GM19395 (cell line): ENCODE measurements at regions not wholly inside any gene's neighbourhood (a gene's known extent, or its start where the extent isn't known, plus 50 kb on each side); places are given as distances from the start of the nearest gene placed in this dataset.

Source experiments
- ATAC-seq: cut with Tn5 transposase; IDR thresholded peaks from one replicate; pipeline ENCODE4 v1.9.1; 2021; ENCODE audit warnings: mild to moderate bottlenecking, moderate library complexity; ENCODE audit not compliant: unreplicated experiment

DNA sequence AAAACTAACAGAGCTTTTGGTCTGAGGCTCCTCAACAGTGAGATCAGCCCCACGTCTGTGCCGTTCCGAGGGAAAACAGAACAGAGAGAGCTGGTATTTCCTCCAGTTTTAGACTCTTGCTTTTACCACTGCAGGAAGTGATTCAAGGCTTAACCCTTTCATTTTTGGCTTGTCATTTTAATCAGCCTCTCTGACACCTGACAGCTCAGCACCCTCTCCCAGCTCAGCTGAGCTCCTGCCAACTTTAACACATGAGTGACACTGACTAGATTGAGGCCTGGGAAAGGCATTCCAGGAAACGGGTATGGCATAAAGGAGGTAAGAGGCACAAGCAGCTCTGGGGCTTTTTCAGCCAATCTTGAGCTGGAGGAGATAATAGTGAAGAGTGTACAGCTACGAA, 239.4 kb upstream of the SKOR2 start:
- ATAC-seq, result no peak

DNA sequence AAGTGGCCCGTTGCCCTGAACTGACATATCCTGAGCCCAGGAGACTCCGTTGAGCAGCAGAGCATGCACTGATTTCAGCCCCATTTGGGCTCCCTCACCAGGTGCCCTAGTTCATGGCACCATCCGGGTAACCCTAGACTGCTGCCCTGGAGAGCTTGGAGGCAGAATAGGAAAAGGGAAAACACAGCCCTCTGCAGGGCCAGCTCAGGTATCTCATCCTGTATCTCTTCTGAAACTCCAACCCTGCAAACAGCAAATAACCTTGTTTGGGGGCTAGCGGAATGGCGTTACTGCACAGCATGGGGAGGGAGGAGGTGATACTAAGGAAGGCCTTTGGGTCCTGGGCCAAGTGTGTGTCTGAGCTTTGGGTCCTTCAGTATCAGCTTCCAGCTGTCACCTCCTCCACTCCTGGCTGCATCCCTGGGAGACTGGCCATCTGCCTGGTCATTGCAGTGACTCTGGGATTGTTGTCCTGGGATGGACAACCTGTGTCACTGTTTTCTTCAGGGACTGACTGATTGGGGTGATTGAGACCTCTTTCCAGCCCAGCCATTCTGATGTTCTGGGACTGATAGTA, 233.8 kb upstream of the SKOR2 start:
- no peak for ATAC-seq

GRCh38 chr18:47484068-47484467, 232.6 kb upstream of the SKOR2 start:
- ATAC-seq, result no peak

DNA sequence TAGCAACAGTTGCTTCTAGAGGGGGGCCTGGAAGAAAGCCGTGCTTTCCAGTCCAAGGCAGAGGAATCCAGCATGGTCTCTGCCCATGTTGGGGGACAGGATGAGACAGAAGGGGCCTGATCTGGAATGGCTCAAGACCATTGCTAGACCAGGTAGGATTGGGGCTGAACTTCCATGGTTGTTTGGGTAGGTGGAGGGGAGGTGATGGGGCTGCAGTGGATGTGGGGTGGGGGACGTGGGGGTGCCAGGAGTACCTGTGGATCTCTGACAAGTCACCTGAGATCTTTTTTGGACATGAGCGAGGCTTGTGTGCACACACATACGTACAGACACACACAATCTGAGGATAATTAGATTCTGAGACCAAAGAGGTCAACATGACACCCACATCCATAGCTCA, 228.7 kb upstream of the SKOR2 start:
- no peak for ATAC-seq

DNA sequence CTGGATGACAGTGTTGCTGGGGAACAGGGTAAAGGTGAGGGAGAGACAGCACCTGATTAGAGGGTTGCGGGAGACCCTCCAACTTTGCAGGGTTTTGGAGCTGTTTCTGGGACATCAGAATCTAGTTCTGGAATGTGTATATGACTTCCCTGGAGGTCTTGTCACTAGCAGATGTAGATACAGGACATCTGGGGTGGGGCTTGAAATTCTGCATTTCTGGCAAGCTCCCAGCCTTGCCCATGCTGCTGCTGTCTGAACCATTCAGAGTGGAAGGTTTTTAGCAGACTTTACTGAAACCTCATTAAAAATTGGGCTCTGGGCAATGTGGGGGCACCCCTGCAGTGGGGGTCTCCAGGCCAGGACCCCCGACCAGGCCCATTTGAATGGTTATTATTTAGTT, 220.3 kb upstream of the SKOR2 start:
- no peak for ATAC-seq

DNA sequence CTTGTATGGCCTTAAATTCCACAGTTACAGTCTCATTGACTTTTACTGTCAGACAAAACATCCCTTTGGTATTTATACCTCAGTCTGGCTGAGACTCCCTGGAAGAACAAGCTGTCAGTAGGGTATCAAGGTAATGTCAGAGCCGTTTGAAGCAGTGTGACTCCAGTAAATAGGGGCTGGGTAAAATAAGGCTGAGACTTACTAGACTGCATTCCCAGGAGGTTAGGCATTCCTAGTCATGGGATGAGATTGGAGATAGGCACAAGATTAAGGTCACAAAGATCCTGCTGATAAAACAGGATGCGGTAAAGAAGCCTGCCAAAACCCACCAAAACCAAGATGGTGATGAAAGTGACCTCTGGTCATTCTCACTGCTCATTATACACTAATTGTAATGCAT, 219.5 kb upstream of the SKOR2 start:
- ATAC-seq, result no peak

DNA sequence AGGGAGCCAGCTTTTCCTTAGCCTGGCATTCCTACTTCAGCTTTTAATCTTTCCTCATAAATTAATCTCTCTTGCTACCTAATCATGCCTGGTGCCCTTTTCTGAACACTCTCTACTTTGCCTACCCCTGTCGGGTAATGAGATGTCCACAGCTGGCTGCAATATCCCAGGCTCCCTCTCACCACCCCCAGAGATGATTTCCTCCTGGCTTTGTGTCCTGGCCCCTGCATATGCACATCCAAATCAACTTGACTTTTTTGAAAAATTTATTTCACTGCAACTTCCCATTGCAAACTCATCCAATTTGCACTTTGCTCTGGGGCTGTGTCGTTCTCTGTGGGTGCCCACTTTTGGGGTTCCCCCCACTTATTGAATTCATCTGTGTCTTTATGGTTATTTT, 218.1 kb upstream of the SKOR2 start:
- no peak for ATAC-seq

DNA sequence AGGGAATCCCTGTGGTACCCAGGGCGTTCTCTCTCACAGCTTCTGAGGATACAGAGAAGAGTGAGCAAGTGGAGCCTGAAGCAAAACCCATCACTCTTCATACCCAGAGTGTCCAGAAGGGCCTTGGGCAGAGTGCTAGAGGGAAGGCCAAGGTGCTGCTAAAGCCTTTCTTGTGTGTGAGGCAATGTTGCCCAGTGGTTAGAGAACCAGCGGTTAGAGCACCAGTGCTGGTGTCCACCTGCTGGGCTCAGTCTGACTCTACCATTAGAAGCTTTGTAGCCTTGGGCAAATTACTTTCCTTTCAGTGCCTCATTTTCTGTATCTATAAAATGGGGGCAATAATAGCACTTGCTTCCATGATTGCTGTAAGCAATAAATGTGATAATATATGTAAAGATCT, 210.5 kb upstream of the SKOR2 start:
- no peak for ATAC-seq

DNA sequence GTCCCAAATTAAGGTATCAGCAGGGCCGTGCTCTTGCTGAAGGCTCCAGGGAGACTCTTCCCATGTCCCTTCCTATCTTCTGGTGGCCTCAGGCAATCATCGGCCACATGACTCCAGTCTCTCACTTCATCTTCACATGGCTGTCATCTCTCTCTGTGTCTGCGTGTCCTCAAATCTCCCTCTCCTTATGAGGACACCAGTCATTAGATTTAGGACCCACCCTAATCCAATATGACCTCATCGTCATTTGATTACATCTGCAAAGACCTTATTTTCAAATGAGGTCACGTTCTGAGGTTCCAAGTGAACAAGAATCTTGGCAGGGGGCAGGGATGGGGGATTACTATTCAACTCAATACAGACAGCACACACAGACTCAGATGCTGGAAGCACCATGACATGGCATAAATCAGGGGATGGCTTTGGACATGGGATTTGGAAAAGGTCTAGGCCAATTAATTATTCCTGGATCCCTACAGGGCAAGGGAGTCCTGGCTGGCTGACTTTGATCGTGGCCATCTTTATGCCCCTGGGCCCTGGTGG, 210.0 kb upstream of the SKOR2 start:
- no peak for ATAC-seq

GRCh38 chr18:47458483-47458882, 207.0 kb upstream of the SKOR2 start:
- ATAC-seq, result no peak

- no peak for ATAC-seq
Observed at GRCh38 chr18:47457614-47458013, 206.2 kb upstream of the SKOR2 start.

GRCh38 chr18:47453038-47453437, 201.6 kb upstream of the SKOR2 start:
- ATAC-seq, result no peak

- ATAC-seq, result no peak
Observed at GRCh38 chr18:47448956-47449355, 197.5 kb upstream of the SKOR2 start.

- no peak for ATAC-seq
Observed at GRCh38 chr18:47441914-47442313, 190.5 kb upstream of the SKOR2 start.

- ATAC-seq, result no peak
Observed at GRCh38 chr18:47438001-47438400, 186.5 kb upstream of the SKOR2 start.

DNA sequence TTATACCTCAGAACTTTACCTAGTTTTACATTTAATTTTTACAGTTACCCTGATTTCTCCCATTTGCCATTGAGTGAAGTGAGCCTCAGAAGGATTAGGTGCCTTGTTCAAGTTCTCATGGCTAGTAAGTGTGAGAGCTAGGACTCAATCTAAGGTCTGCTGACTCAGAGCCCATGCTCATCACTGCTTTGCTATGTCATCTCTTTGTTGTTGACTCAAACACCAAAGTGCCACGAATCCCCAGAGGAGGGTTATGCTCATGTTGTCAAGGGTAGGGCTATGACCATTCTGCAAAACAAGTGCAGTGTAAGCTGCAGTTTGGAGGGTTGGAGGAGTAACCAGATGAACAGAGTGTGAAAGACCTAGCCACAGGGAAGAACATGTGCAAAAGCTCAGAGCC, 185.4 kb upstream of the SKOR2 start:
- no peak for ATAC-seq

DNA sequence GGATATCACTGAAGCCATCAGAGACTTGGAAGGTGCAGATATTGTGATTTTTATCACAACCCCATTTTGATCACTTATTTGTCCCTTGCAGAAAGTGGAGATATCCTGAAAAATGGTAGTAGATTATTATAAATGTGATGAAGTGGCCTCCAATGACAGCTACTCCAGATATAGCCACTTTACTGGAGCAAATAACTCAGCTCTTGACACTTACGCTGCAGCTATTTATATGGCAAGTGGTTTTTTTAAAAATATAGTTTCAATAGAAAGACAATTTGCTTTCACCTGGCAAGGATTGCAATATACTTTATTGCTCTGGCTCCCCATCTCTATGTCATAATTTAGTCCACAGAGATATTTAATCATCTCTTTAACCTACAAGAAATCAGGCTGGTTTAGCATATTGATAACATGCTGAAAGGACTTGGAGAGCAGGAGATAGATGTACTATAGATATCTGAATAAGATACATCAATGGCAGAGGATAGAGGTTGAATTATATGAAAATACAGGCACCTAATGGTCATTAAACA, 182.8 kb upstream of the SKOR2 start:
- ATAC-seq, result no peak

- no peak for ATAC-seq
Observed at GRCh38 chr18:47427923-47428637, 176.6 kb upstream of the SKOR2 start.

GRCh38 chr18:47427072-47427471, 175.6 kb upstream of the SKOR2 start:
- ATAC-seq, result no peak

- ATAC-seq, result no peak
Observed at GRCh38 chr18:47425365-47425764, 173.9 kb upstream of the SKOR2 start.

DNA sequence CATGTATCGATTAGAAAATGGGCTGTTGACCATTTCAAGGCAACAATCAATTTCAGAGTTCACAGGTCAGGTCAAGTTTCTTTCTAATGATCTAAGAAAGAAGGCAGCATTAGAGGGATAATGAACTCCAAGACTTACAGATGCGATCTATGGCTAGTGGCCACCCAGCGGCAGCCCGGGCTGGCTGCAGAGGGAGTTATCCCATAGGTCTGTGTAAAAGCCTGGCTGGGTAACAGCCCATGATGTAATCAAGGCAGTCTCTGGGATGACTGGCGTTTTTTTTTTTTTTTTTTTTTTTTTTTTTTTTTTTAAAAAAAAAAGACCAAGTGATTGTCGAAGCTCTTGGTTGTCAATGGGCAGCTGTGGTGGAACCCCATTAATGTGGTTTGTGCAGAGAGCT, 171.1 kb upstream of the SKOR2 start:
- ATAC-seq, result no peak

- peak; percentile 88 for ATAC-seq
Observed at GRCh38 chr18:47420130-47420529, 168.7 kb upstream of the SKOR2 start.
